BLaER1 treated with 17β-estradiol and CSF1 and Interleukin-3, amounts not matched to agents 10 nM and 100 nM (cell line): ENCODE measurements at regions not wholly inside any gene's neighbourhood (a gene's known extent, or its start where the extent isn't known, plus 50 kb on each side); places are given as distances from the start of the nearest gene placed in this dataset.
"Not testable (repeated sequence)": the region's sequence is repeated elsewhere in the genome, so short reads cannot be mapped to it uniquely, and the experiment has no call there.

ENCODE experiments used
- H3K27ac ChIP-seq, 11 experiments: shearing (Covaris generic); formaldehyde crosslinking; 2 replicates each; pipeline ENCODE4 v1.8.1; 2022
- H3K27me3 ChIP-seq, 11 experiments: shearing (Covaris generic); formaldehyde crosslinking; 2 replicates each; pipeline ENCODE4 v1.8.1; 2022
- H3K36me3 ChIP-seq, 11 experiments: shearing (Covaris generic); formaldehyde crosslinking; 2 replicates each; pipeline ENCODE4 v1.8.1; 2022
- H3K4me1 ChIP-seq, 10 experiments: shearing (Covaris generic); formaldehyde crosslinking; 2 replicates each; pipeline ENCODE4 v1.8.1; 2022
- H3K4me2 ChIP-seq, 11 experiments: shearing (Covaris generic); formaldehyde crosslinking; 2 replicates each; pipeline ENCODE4 v1.8.1; 2022
- H3K4me3 ChIP-seq, 10 experiments: shearing (Covaris generic); formaldehyde crosslinking; 2 replicates each; pipeline ENCODE4 v1.8.1; 2022
- H3K9ac ChIP-seq, 11 experiments: shearing (Covaris generic); formaldehyde crosslinking; 2 replicates each; pipeline ENCODE4 v1.8.1; 2022
- H3K9me3 ChIP-seq, 11 experiments: shearing (Covaris generic); formaldehyde crosslinking; replicated peaks in 1 of 11; 2 replicates each; pipeline ENCODE4 v1.8.1; 2022
- H4K20me1 ChIP-seq, 11 experiments: shearing (Covaris generic); formaldehyde crosslinking; 2 replicates each; pipeline ENCODE4 v1.8.1; 2022
- Cebpa-rat ChIP-seq, 11 experiments: shearing (Covaris generic); IDR thresholded peaks; 2 replicates each; pipeline ENCODE4 v1.8.1; 2022

- H3K27me3 ChIP-seq, result no peaks in the 10 kb centered on the region
- no peaks in the 10 kb centered on the region for H4K20me1 ChIP-seq
- no peak for TF ChIP-seq Cebpa-rat (IDR thresholded peaks at IDR 0.05)
- no peak overlapping the region for H3K9ac ChIP-seq
- no peaks in the 10 kb centered on the region for H3K4me1 ChIP-seq
- H3K36me3 ChIP-seq, result no peaks in the 10 kb centered on the region
- H3K9me3 ChIP-seq, result no peaks in the 10 kb centered on the region; a peak in 1 of 22 replicates
- no peak overlapping the region for H3K4me3 ChIP-seq
- no peak overlapping the region for H3K4me2 ChIP-seq
- H3K27ac ChIP-seq, result no peak overlapping the region
Observed at GRCh38 chr12:91490667-91491311, 308.2 kb upstream of the DCN start.

GRCh38 chr12:91483471-91483985 is 300.9 kb upstream of the DCN start:
- Histone ChIP-seq H3K4me3 (no peak overlapping the region), H3K27me3 (no peaks in the 10 kb centered on the region), H3K4me2 (no peak overlapping the region), H3K9ac (no peak overlapping the region), H3K9me3 (peaks cover 0 to 8% (median 5%) of the 10 kb centered on the region in 11 experiments; a peak in 6 of 22 replicates), H3K27ac (no peak overlapping the region), H3K36me3 (no peaks in the 10 kb centered on the region), H4K20me1 (no peaks in the 10 kb centered on the region), H3K4me1 (no peaks in the 10 kb centered on the region)
- no peak for TF ChIP-seq Cebpa-rat (IDR thresholded peaks at IDR 0.05)

- Histone ChIP-seq H3K4me2 (no peak overlapping the region), H3K27ac (no peak overlapping the region), H3K4me1 (no peaks in the 10 kb centered on the region), H3K9ac (no peak overlapping the region), H3K9me3 (peaks cover 0 to 8% (median 5%) of the 10 kb centered on the region in 11 experiments; a peak in 6 of 22 replicates), H3K36me3 (no peaks in the 10 kb centered on the region), H4K20me1 (no peaks in the 10 kb centered on the region), H3K27me3 (no peaks in the 10 kb centered on the region), H3K4me3 (no peak overlapping the region)
- TF ChIP-seq Cebpa-rat (IDR thresholded peaks at IDR 0.05), result no peak
Observed at GRCh38 chr12:91482231-91482630, 299.6 kb upstream of the DCN start.

- Histone ChIP-seq H3K9ac (no peak overlapping the region), H3K4me1 (no peaks in the 10 kb centered on the region), H3K27ac (no peak overlapping the region), H3K4me2 (no peak overlapping the region), H3K4me3 (no peak overlapping the region), H3K9me3 (peaks cover 0 to 2% (median 0%) of the 10 kb centered on the region in 11 experiments; a peak in 4 of 22 replicates), H3K27me3 (no peaks in the 10 kb centered on the region), H3K36me3 (no peaks in the 10 kb centered on the region), H4K20me1 (no peaks in the 10 kb centered on the region)
- TF ChIP-seq Cebpa-rat (IDR thresholded peaks at IDR 0.05), result no peak
Observed at GRCh38 chr12:91478500-91478899, 295.9 kb upstream of the DCN start.

GRCh38 chr12:91467686-91468085 is 285.1 kb upstream of the DCN start:
- no peak overlapping the region for H3K27ac ChIP-seq
- no peak overlapping the region for H3K4me2 ChIP-seq
- TF ChIP-seq Cebpa-rat (IDR thresholded peaks at IDR 0.05), result no peak
- no peaks in the 10 kb centered on the region for H3K36me3 ChIP-seq
- H3K27me3 ChIP-seq, result no peaks in the 10 kb centered on the region
- no peak overlapping the region for H3K9ac ChIP-seq
- no peaks in the 10 kb centered on the region for H4K20me1 ChIP-seq
- H3K4me3 ChIP-seq, result no peak overlapping the region
- H3K9me3 ChIP-seq, result no peaks in the 10 kb centered on the region
- H3K4me1 ChIP-seq, result no peaks in the 10 kb centered on the region

GRCh38 chr12:91461061-91461460 is 278.4 kb upstream of the DCN start:
- Histone ChIP-seq H3K4me2 (no peak overlapping the region), H3K36me3 (no peaks in the 10 kb centered on the region), H3K4me3 (no peak overlapping the region), H4K20me1 (no peaks in the 10 kb centered on the region), H3K9me3 (no peaks in the 10 kb centered on the region), H3K4me1 (no peaks in the 10 kb centered on the region), H3K9ac (no peak overlapping the region), H3K27me3 (no peaks in the 10 kb centered on the region), H3K27ac (no peak overlapping the region)
- TF ChIP-seq Cebpa-rat (IDR thresholded peaks at IDR 0.05), result no peak

GRCh38 chr12:91460469-91460868 is 277.9 kb upstream of the DCN start:
- no peaks in the 10 kb centered on the region for H3K36me3 ChIP-seq
- H3K9me3 ChIP-seq, result no peaks in the 10 kb centered on the region
- H4K20me1 ChIP-seq, result no peaks in the 10 kb centered on the region
- H3K27ac ChIP-seq, result no peak overlapping the region
- H3K4me2 ChIP-seq, result no peak overlapping the region
- no peak overlapping the region for H3K9ac ChIP-seq
- H3K4me1 ChIP-seq, result no peaks in the 10 kb centered on the region
- no peak overlapping the region for H3K4me3 ChIP-seq
- H3K27me3 ChIP-seq, result no peaks in the 10 kb centered on the region
- no peak for TF ChIP-seq Cebpa-rat (IDR thresholded peaks at IDR 0.05)

- H3K9me3 ChIP-seq, result peaks cover 0 to 9% (median 7%) of the 10 kb centered on the region in 11 experiments; a peak in 12 of 22 replicates
Observed at GRCh38 chr12:91455321-91455720, 272.7 kb upstream of the DCN start.

GRCh38 chr12:91454179-91454578 is 271.6 kb upstream of the DCN start:
- no peak overlapping the region for H3K4me3 ChIP-seq
- no peaks in the 10 kb centered on the region for H3K4me1 ChIP-seq
- H3K9me3 ChIP-seq, result peaks cover 0 to 9% (median 7%) of the 10 kb centered on the region in 11 experiments; a peak in 12 of 22 replicates
- no peak overlapping the region for H3K27ac ChIP-seq
- no peaks in the 10 kb centered on the region for H3K27me3 ChIP-seq
- H3K4me2 ChIP-seq, result no peak overlapping the region
- TF ChIP-seq Cebpa-rat (IDR thresholded peaks at IDR 0.05), result no peak
- H4K20me1 ChIP-seq, result no peaks in the 10 kb centered on the region
- H3K36me3 ChIP-seq, result no peaks in the 10 kb centered on the region
- no peak overlapping the region for H3K9ac ChIP-seq

More at GRCh38 chr12:91455321-91455720, 272.7 kb upstream of the DCN start:
- Histone ChIP-seq H3K9ac (no peak overlapping the region), H3K27me3 (no peaks in the 10 kb centered on the region), H4K20me1 (no peaks in the 10 kb centered on the region), H3K4me2 (no peak overlapping the region), H3K4me1 (no peaks in the 10 kb centered on the region), H3K4me3 (no peak overlapping the region), H3K27ac (no peak overlapping the region), H3K36me3 (no peaks in the 10 kb centered on the region)
- TF ChIP-seq Cebpa-rat (IDR thresholded peaks at IDR 0.05), result no peak

- H3K4me1 ChIP-seq, H4K20me1 ChIP-seq, H3K4me3 ChIP-seq, H3K27me3 ChIP-seq, H3K9ac ChIP-seq, H3K4me2 ChIP-seq, H3K9me3 ChIP-seq, H3K36me3 ChIP-seq, H3K27ac ChIP-seq: not testable (repeated sequence)
Observed at GRCh38 chr12:91452464-91452863, 269.8 kb upstream of the DCN start.
